NK-92 treated with Interleukin-12 subunit alpha and Interleukin-12 subunit beta, amount 100 ng/mL, for 24 hours (cell line): ENCODE measurements at regions not wholly inside any gene's neighbourhood (a gene's known extent, or its start where the extent isn't known, plus 50 kb on each side); places are given as distances from the start of the nearest gene placed in this dataset.
"Not testable (repeated sequence)": the region's sequence is repeated elsewhere in the genome, so short reads cannot be mapped to it uniquely, and the experiment has no call there.

ENCODE experiments used
- DNase-seq: peaks from one replicate; lab custom pipeline; 2025; lab: John Stamatoyannopoulos, UW

DNA sequence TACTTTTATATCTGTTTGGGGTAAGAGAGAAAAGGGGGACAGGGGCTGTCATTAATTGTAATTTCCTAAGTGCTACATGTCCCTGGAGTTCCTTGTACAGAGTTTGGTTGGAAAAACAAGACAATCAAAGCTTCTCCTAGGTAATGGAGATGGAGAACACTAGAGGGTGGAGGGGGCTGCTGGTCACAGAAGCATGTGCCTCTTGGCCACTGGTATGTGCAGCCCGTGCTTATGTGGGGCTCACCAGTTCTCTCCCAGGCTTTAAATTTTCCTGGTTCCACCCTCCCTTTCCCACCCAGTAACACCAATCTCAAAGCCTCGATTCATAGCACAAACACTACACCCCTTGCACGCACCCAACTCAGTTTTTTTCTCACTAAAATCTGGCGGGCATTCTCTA, 165.6 kb downstream of the SAMD5 start:
- DNase-seq = no peak

DNA sequence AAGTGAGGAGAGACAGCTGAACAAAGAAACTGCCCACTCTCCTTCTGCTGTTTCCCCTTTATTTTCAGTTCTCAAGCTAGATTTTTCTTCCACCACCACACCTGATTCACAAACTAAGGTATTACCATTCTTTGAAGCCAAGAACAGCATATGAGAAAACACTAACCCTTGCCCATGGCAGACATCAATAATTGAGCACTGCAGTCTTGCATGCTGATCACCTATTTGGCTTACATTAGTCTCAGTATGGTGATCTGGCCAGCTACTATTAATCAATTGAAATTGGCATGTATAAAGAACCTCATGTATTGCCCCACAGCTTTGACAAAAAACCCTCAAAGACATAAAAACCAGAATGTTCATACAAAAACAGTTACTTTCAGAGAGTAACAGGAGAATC, 166.3 kb downstream of the SAMD5 start:
- DNase-seq = no peak

DNA sequence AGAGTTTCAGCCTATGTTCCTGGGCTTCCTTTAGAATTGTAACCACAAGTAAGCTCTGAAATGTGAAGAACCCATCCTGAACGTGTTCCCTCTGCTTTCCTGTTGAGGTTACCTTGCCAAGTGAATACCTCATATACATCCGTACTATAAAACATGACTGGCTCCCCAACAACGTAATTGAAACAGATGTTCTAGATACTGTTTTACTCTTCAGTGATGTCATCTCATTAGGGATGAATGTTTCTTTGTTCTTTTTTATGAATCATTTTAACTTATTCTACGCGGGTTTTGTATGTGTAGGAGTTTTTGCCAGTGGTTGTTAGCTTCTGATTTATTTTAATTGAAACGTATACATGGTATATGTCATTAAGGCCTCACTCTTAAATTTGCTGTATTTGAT, 166.8 kb downstream of the SAMD5 start:
- no peak for DNase-seq

DNA sequence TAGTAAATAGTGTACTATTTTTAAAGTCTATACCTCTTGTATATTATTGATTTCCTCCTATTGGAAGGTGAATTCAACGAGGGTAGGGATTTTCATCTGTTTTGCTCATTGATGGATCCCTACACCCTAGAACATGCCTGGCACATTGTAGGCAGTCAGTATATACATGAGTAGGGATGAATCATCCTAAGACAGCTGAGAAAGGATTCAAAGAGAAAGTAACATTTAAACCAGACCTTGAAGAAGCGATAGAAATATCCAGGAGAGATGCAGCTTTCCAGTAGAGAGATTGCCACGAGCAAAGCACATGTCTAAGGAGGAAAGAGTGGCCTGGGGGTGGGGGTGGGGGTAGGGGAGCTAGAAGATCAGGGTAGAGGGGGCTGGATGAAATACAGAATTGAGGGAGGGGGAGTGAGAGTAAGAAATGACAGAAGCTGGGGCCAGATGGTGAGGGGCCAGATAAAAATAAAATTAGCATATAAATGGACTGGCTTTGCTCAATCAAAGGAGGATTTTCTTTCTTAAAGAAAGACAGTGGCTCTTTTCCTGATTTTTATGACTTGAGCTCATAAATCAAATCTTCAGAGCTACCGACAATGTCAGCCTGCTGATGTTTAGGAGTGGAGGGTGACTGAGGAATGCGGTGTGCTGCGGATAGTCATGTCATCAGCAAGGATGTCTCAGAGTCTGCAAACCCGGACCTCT, 168.2 kb downstream of the SAMD5 start:
- DNase-seq = no peak

DNA sequence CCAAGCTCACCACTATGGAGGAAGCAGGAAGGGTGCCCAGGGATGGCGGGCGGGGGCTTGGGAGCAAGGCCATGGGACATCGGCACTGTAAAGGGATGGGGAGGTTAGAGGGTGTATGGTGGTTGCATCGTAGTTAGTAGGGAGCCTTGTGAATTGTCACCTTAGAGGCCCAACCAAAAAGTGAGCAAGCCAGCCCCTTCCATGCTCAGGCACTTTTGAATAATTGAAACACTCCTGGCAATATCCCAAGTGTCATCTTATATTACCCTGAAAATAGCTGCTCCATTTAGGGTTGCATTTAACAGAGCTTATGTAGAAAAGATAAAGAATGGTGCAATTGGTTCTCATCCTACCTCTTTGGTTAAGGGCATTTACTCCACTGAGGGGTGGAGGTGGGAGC, 169.2 kb downstream of the SAMD5 start:
- DNase-seq = no peak

DNA sequence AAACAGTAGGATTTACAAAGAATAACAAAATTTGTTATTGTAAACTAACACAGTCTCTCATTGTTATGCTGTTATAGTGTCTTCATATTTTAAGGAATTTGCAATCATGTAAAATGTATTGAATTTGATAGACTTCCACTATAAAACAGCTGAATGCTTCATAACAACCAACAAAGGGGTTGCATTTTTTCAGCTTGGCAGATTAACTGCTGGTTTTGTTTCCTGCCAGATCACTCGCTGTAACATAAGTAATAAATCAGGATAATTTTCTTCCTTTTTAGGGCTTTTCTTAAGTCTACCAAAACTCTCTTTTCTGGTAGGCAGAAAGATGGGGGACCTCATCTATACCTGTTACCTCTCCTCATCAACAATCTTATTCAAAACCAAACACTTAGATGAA, 169.8 kb downstream of the SAMD5 start:
- no peak for DNase-seq

DNA sequence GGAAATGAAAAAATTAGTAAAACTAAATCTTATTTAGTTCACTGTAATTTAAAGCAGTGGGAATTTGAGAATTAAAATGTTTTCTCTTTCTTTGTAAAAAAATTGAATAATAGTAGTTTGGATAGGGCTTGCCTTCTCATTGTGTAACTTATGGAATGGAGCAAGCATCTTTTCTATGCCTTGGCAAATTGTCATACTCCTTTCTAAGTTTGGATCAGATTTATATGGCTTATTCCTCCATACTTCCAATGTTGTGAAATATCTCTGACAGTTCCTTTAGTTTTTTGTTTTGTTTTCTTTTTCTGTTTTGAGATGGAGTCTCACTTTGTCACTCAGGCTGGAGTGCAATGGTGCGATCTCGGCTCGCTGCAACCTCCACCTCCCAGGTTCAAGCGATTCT, 176.4 kb downstream of the SAMD5 start:
- no peak for DNase-seq

DNA sequence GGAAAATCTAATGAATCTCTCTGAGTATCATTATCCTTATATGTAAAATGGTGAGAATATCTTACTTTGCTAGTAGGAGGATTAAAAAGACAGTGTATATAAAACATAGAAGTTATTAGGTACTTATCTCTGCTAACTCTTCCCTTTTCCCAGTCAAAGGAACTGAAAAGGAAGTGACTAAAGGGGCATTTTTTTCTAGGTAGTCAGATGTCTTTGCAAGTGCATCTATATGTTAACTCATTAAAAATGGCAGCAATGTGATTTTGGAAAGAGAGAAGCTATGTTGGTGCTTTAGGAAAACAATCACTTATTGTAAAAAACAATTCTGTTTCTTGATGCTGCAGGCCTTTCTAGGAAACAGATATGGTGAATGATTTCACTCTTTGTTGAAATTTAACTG, 180.9 kb downstream of the SAMD5 start:
- DNase-seq = no peak

DNA sequence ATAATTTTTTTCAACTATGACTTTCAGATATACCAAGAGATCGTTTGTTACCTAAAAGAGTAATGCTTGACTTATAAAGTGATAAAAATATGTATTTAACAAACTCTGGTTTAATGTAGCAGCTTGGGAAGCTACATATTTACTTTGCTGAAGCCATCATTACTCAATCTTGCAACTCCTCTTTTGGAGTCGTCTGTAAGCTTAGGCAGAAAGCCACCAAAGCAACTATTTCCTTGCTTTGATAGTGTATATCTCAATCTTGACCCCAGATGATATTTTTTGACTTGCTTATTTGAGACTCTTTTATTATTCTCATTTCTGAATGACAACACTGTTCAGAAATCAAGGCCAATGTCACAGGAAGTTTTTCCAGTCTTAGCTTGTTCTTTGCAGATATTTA, 183.0 kb downstream of the SAMD5 start:
- no peak for DNase-seq

DNA sequence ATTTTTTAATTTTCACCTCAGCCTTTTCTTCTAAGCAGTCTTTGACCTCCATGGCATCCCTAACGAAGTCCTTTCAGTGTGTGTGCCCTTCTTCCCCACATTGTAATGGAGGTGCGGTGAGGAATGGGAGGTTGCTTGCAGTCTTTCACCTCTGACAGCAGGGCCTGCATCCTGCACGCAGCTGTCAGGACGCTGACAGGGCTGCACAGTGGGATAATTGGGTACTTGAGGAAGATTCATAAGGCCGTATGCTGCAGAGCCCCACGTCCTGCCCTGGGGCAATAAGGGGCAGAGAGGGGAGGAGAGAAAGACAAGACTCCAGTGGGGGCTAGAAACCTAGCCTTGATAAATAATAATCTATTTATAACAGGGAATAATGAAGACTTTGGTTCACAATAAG, 184.7 kb downstream of the SAMD5 start:
- no peak for DNase-seq

DNA sequence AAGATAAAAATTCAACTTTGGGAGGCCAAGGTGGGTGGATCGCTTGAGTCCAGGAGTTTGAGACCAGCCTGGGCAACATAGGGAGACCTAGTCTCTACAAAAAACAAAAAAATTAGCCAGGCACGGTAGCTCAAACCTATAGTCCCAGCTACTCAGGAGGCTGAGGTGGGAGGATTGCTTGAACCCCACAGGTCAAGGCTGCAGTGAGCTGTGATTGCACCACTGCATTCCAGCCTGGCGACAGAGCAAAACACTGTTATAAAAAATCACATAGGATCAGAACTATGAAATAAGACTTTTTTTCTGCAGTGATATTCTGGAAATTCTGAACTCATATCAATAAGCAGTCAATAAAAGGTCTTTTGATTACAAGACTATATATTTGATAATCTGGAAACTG, 186.1 kb downstream of the SAMD5 start:
- not testable (repeated sequence) for DNase-seq

DNA sequence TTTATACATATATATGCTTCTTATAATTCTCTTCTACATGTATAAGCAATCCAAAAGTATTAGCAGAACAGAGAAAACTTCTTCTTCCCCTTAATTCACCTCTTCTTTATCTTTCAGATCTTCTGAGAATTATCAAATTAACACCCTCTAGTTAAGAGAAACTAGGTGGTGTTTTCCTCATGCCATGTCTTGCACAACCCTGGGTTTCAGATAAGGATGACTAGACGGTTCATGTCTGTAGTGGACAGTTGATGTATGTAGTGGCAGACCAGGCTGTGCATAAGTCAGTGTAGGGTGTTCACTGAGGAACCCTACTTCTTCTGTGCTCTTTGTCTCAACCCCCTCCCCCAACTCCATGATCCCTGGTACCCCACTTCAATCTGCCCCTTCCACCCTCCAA, 187.3 kb downstream of the SAMD5 start:
- DNase-seq = no peak

DNA sequence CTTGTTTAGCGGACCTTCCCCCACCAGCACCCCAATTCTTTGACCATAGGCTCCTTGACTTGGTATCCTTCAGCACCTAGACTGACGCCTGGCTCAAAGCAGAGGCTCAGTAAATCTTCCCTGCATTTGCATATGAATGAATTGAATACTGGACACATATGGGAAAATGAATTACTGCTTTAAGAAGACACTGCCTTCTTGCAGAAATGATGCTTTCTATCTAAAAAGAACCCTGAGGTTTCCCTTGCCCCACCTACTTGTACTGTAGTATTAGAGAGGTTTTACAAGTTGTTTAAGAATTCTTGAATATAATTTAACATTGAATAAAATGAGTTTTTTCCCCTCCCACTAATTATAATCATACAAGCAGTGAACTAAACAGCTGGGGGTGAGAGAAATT, 190.7 kb downstream of the SAMD5 start:
- DNase-seq = no peak

DNA sequence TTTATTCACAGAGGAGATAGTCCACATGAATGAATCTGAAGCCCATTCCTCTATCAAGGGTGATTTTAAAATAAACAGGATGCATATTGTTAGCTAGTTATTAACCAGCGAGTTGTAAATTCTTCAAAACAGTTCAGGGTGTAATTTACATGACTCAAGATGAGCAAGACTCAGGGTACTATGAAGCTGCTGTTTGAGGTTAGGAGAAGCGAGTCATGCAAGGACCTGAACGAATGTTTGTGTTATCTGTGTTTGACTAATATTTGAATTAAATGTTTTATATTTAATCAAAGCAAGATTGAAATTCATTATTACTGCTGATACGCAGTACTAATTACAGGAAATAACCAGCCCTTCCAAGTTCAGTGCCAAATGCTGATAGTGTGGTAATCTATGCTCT, 191.1 kb downstream of the SAMD5 start:
- no peak for DNase-seq

DNA sequence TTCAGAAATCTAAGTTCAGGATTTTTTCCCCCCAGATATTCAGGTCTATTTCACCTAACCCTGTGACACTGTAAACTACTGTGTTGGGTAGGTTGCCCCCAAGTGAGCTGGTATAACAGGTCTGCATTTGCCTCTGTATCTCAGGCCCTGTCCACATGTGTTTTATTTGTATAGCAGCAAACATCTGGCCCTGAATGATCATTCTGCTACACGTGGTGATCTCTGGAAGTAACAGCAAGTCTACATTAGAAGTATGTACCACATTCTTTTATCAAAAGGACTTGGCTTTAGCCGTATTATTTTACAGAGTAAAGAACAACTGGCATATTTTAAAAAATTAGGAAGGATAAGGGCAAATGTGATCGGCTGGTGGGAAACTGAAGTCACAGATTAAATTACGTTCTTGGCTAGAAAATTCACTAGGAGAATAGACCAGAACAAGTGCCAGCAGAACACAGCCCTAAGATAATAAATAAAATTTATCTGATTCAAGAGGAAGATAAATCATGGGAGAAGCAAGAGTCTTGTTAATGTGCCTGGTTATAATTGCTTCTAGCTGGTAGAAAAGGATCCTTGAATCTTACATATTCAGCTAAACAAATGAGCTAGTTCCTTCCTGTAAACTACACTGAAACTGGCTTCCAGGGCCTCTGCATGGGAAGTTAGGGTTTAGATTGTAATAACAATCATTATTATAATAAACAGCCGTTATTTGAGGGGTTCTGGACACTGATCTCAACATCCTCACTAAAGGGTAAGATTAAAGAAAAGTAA, 192.1 kb downstream of the SAMD5 start:
- DNase-seq = no peak

DNA sequence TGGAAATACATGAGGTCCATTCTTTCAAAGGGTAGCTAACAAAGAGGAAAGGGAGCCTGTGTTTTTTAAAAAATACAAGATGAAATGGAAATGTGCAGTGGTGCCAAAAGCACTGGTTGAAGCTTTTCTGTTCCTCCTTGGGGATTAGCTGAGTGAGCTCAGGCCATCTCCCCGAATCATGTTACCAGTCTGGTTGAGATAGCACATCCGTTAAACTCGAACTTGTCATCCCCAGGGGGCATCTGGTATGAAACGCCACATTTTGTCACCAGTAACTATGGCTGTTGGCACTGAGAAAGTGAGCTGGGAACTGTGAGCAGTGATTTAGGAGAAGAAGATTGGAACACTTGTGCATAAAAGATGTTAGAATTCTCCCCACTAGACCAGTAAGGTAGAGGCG, 196.2 kb downstream of the SAMD5 start:
- DNase-seq = no peak

DNA sequence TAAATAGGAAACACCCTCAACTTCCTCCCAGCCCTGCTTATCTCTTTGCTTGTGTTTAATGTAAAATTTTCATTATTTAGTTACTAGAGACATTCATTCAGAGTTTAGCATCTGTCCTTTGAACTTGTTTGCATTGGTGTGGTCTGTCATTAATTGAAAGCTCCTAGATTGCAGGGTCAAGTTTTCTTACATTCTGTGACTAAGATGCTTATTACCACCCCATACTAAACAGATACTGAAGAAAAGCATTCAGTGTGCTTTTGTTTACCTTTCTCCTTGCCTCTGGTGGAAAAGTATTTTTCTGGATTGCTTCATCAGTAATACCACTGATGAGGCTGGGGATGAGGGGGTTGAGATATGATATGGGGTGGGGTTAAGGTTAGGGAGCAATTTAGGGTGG, 199.0 kb downstream of the SAMD5 start:
- DNase-seq = no peak

DNA sequence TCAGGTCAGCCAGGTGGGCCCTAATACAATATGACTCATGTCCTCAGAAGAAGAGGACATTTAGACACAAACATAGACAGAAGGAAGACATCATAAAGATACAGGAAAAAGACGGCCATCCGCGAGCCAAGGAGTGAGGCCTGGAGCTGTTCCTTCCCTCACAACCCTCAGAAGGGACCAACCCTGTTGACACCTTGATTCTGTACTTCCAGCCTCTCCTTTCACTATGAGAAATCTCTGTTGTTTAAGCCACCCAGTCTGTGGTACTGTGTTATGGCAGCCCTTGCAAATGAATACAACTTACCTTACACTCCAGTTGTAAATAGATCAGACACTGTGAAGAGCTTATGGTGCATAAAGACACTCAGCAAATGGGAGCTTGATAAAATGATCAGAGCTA, 199.7 kb downstream of the SAMD5 start:
- DNase-seq = no peak

DNA sequence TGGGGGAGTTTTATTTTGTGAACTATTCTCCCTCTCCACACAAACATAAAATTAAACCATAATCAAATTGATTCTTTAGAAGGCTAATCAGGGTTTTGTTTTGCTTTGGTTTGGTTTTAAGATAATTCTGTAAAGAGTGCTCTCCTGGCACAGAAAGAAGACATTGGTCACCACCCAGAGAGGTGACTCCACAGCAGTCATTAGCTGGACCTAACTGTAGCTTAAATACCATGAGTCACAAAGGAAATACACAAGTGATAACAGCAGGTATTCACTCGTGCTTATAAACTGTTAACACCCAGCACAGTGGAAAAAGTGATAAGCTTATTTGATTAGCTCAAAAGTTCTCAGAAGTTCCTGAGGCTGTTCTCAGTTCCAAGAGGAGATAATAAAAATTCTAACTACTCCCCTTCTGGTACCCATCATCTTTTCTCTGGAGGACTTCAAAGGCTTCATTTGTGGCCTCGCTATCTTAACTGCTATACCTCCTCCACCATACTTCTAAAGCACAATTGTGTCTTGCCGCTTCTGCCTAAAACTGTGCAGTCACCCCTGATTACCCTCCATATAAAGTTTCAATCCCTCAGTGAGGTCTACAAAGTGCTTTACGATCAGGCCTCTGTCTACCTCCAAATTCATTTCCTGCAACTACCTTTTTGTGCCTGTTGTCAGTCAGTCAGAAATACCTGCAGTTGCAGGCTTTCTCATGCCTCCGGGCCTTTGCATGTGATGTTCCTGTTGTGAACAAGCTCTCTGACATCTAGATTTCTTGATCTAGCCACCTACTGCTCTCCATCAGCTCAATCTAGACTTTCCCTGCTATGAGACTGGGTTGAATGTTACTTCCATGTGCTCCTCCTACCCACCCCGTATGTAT, 201.1 kb downstream of the SAMD5 start:
- no peak for DNase-seq

DNA sequence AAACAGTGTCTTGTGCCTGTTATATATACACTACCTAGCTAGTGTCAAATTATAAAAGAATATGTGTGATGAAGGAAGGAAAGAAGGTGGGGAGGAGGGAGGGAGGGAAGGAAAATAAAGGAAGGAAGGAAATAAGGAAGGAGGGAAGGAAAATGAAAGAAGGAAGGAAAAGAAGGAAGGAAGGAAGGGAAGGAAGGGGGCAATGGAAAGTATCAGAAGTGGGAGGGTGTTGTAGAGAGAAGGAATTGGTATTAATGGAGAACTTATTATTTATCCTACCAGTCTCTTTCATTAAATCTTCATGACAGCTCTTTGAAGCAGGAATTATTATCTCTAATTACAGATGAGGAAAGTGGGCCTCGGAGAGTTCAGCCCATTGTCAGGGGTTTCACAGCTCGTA, 202.4 kb downstream of the SAMD5 start:
- no peak for DNase-seq

DNA sequence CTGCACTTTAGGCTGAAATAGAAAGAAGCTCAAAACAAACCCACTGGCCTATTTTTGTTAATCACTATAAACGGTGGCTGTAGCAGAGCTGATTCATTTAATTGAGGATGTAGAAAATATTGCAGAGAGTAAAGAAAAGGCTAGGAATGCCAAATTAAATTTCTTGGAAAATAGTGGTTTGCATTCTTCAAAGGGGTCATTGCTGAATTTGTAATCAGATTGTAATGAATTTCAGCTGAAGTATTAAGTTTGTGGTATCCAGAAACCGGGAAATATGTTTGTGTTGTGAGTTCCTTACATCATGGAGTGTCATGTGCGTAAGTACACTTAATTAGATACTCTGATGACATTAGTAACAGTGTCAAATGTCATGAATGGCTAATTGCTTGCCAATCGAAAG, 203.0 kb downstream of the SAMD5 start:
- no peak for DNase-seq

DNA sequence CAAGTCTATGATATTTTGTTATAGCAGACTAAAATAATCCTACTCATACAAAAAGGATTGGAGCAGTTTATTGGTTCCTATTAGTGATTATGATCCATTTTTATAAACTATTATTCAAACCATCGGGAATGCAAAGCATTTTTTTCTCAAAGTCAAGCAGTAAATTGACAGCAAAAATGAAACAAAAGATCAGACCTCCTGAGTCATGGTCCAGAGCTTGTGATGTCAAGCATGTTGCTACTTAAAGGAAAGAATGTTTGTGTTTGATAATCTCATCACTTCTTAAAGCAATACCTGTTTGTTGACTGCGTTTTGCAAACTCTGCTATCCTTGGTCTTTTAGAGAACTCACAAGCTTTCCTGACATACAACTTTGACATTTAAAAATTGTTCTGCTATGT, 204.4 kb downstream of the SAMD5 start:
- DNase-seq = no peak

DNA sequence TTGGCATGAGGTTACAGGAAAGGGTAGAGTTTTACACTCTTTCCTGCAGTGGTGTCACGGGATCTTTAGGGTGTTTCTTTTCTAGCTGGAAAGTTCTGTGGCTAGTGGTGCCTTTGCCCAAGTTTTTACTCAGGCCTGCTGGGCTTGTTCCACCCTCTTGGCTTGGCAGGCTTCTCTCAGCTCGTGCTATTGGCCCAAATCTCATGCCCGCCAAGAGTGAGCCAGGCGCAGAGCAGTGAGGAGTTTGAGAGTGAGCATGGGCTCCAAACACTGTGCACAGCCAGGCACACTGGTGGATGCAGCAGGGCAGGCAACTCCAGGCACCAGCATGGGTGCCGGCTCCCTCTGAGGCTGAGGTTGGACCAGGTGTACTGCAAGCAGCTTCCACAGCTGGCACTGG, 206.5 kb downstream of the SAMD5 start:
- DNase-seq = no peak
